BJ (cell line): ENCODE measurements at regions not wholly inside any gene's neighbourhood (a gene's known extent, or its start where the extent isn't known, plus 50 kb on each side); places are given as distances from the start of the nearest gene placed in this dataset.

Source experiments
- CTCF ChIA-PET: fragments of 350-600 bp; formaldehyde crosslinking; extraction: SDS; loops from one replicate; lab custom pipeline; 2021; ENCODE audit warnings: antibody characterized with exemption, inconsistent platforms; lab: Yijun Ruan, JAX
- POLR2A ChIA-PET: fragments of 300-600 bp; sonication (Branson Sonifier 250); formaldehyde crosslinking; extraction: SDS; loops from one replicate; lab custom pipeline; 2021; ENCODE audit warnings: antibody characterized with exemption; lab: Charles Lee
- DNase-seq: peaks from one replicate; pipeline ENCODE4 v3.0.0-alpha.2; 2011; ENCODE audit warnings: low read depth
- H3K27me3 ChIP-seq: 2 replicates; pipeline ENCODE4 v1.6.0; 2011; ENCODE audit warnings: low read length; ENCODE audit not compliant: control insufficient read depth, insufficient read depth
- H3K36me3 ChIP-seq: 2 replicates; pipeline ENCODE4 v1.5.1; 2011; ENCODE audit warnings: low read length; ENCODE audit not compliant: control insufficient read depth, insufficient read depth
- H3K4me3 ChIP-seq: 2 replicates; pipeline ENCODE4 v1.5.1; 2011; ENCODE audit warnings: low read depth, mild to moderate bottlenecking, control low read depth, low read length
- TF ChIP-seq, protein P1 (sequence below): IDR thresholded peaks from 2 replicates; pipeline ENCODE4 v1.5.1; 2011; ENCODE audit warnings: low read depth, mild to moderate bottlenecking, control low read depth, inconsistent platforms, low read length, moderate library complexity; ENCODE audit not compliant: insufficient read depth

DNA sequence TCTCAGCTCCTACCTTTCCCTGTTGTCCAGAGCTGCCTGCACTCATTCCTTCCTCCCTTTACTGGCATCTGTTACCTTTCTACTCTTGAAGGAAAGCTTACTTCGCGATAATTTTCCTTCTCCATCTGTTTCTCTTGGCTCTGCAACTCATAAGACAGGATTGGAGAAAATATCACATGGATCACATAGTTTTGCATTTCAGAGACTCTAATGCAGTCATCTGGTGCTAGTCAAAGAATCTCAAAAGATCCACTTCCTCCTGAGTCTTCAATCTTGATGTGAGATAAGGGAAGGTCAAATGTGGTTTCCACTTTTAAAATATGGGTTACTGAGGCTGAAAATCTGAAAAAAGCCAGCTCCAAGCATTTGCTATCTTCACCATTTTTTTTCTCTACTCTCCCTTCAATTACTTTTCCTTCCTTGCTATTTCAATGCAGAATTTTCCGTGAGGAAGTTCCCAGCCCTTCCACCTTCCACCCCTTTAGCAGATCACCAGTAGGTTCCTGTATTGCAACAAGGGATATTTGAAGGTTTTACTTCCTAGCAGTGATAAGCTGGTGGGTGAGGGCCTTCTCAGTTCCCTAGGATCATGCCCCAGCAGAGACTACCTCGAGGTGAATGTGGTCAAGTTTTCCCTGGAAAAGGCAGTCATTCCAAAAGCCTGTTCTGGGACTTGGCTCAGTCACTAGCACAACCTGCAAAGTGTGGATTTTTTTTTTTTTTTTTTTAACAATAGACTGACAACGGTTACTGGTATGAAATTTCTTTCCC, 62.8 kb upstream of the LRRC1 start:
- CTCF ChIA-PET: interaction anchor here (1.4 to 16.6 kb wide), 5 partner anchors 10 to 225 kb away, joined by 4 to 254 read pairs (median 12); no protein-coding TSS in a partner anchor
- Histone ChIP-seq H3K4me3 (no peak overlapping the region), H3K27me3 (no peaks in the 10 kb centered on the region), H3K36me3 (no peaks in the 10 kb centered on the region)
- TF ChIP-seq, protein P1, sequence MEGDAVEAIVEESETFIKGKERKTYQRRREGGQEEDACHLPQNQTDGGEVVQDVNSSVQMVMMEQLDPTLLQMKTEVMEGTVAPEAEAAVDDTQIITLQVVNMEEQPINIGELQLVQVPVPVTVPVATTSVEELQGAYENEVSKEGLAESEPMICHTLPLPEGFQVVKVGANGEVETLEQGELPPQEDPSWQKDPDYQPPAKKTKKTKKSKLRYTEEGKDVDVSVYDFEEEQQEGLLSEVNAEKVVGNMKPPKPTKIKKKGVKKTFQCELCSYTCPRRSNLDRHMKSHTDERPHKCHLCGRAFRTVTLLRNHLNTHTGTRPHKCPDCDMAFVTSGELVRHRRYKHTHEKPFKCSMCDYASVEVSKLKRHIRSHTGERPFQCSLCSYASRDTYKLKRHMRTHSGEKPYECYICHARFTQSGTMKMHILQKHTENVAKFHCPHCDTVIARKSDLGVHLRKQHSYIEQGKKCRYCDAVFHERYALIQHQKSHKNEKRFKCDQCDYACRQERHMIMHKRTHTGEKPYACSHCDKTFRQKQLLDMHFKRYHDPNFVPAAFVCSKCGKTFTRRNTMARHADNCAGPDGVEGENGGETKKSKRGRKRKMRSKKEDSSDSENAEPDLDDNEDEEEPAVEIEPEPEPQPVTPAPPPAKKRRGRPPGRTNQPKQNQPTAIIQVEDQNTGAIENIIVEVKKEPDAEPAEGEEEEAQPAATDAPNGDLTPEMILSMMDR: no peak
- POLR2A ChIA-PET: interaction anchor here (0.6 kb wide), 1 partner anchor 18 kb away, joined by 3 read pairs; no protein-coding TSS in a partner anchor
- no peak for DNase-seq

DNA sequence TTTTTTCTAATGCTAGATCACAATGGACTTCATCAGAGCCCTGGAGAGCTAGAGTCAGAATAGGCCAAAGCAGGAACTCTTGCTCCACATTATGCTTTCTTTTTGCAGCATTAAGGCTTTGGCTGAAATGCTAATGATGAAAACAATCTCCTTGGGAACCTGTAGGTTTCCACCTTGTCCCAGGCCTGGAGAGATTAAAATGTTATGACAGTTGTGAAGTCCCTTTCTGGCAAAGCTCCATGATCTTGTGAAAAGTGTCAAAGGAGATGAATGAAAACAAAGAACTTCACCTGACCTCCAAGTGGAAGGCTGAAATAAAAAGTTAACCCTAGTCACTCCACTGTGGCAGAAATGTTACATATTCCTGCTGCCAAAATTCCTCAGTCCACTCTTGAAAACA, 64.0 kb upstream of the LRRC1 start:
- TF ChIP-seq, protein P1: no peak
- ChIA-PET POLR2A (no interaction called here), CTCF (interaction anchor here (0.7 to 16.6 kb wide), 6 partner anchors 9 to 255 kb away, joined by 3 to 254 read pairs (median 34); no protein-coding TSS in a partner anchor)
- no peak overlapping the region for H3K4me3 ChIP-seq
- no peaks in the 10 kb centered on the region for H3K27me3 ChIP-seq
- DNase-seq: no peak
- H3K36me3 ChIP-seq: no peaks in the 10 kb centered on the region

DNA sequence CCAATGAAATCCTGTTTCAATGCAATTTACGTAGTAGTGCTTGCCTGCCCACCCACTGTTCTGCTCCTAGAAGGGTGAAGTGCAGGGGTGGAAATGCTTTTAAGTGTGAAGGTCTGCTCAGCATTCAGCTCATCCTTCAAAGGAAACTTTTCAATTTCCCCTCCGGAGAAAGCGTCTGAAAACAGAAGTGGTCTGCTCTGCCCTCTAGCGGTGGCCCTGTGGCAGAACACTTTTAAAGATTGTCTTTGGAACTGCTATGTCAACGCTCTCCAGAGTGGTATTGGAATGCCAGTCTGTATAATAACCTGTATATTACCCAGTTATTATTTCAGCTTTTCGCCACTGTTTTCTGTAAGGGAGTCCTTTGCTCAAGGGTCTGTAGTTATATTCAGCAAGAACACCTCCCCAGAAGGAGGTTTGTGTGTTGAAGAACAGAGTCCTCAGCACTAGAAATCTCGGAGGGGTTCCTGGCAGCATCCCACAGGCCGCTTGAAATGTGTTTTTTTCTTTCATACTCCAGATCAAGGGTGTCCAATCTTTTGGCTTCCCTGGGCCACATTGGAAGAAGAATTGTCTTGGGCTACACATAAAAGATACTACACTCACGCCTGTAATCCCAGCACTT, 63.1 kb upstream of the KLHL31 start:
- CTCF ChIA-PET: interaction anchor here (0.6 to 16.6 kb wide), 42 partner anchors 9 to 930 kb away, joined by 3 to 254 read pairs (median 4); partner anchors contain the start of gene LRRC1

DNA sequence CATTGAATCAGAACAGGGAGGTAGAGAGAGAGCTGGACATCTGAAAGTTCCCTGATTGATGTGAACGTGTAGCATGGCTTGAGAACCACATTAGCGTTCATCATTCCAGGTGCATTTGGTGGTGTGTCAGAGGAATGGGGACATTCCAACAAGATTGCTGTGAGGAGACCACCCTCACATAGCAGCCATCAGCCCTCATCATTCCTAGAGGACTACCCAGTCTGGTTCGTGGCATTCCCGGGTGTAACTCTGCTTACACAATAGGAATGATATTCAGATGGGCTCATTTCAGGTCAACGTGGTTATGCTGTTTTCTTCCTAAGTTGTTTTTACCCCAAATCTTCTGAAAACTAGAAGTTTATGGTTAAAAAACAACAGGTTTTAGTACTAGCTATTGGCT, 62.2 kb upstream of the KLHL31 start:
- CTCF ChIA-PET: interaction anchor here (0.6 to 16.6 kb wide), 28 partner anchors 9 to 534 kb away, joined by 3 to 254 read pairs (median 4); partner anchors contain the start of gene LRRC1
- TF ChIP-seq, protein P1: no peak
- Histone ChIP-seq H3K4me3 (no peak overlapping the region), H3K27me3 (no peaks in the 10 kb centered on the region; the same call in 1 of the 2 replicates), H3K36me3 (no peaks in the 10 kb centered on the region)
- no peak for DNase-seq
- POLR2A ChIA-PET: interaction anchor here (0.6 to 0.8 kb wide), 2 partner anchors 66 to 183 kb away, joined by 3 read pairs; no protein-coding TSS in a partner anchor

More for the DNA sequence above, 63.1 kb upstream of the KLHL31 start:
- DNase-seq: no peak
- no peaks in the 10 kb centered on the region for H3K27me3 ChIP-seq
- no peak overlapping the region for H3K4me3 ChIP-seq
- H3K36me3 ChIP-seq: no peaks in the 10 kb centered on the region
- POLR2A ChIA-PET: no interaction called here
- TF ChIP-seq, protein P1: peak; percentile 95
